GM18907 (cell line): ENCODE measurements at regions not wholly inside any gene's neighbourhood (a gene's known extent, or its start where the extent isn't known, plus 50 kb on each side); places are given as distances from the start of the nearest gene placed in this dataset.
"Not testable (repeated sequence)": the region's sequence is repeated elsewhere in the genome, so short reads cannot be mapped to it uniquely, and the experiment has no call there.

Experiments
- ATAC-seq: cut with Tn5 transposase; IDR thresholded peaks from one replicate; pipeline ENCODE4 v1.9.1; 2021; ENCODE audit warnings: mild to moderate bottlenecking, moderate library complexity; ENCODE audit not compliant: unreplicated experiment

DNA sequence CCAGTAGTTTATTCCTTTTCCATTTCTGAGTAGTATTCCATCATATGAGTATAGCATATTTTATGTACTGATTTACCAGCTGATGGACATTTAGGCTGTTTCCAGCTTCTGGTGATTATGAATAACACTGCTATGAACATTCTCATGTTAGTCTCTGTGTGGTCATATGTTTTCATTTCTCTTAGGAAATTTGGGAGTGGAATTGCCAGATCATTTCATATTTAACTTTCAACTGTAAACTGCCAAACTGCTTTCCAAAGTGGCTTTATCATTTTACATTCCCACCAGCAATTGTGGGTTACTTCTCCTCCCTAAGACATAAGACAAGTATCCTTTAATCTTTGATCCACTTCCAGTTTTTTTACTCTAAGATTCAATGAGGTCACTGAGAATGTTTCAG is 85.7 kb upstream of the RALGPS2 start:
- no peak for ATAC-seq

GRCh38 chr1:178642282-178642681 is 82.8 kb upstream of the RALGPS2 start:
- no peak for ATAC-seq

DNA sequence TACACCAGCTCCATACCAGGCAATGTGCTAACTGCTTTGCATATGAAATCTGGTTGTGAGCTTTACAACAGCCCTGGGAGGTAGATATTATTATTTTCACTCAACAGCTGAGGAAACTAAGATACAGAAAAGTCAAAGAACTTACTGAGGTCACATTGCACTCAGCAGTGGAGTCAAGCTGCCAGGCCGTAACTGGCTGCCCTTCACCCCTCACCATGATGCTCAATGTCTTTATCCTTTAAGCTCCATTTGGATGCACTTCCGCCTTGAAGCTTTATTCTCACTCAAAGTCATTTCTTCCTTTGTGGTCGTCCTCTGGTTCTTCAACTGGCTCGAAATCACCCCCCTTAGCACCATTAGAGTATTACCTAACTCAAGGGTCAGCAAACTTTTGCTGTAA is 81.7 kb upstream of the RALGPS2 start:
- no peak for ATAC-seq

DNA sequence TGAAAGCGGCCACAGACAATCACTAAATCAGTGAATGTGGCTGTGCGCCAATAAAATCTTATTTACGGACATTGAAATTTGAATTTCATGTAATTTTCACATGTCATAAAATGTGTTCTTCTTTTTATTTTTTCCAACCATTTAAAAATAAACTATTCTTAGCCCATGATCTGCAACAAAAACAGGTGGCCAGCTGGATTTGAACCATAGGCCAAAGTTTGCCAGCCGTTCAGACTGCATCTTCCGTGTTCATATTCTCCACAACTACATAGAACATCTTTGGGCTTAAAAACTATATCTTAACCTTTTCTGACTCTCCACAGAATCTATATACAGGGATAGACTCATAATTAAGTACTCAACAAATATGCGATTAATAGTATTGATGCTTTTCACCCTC is 81.2 kb upstream of the RALGPS2 start:
- no peak for ATAC-seq

DNA sequence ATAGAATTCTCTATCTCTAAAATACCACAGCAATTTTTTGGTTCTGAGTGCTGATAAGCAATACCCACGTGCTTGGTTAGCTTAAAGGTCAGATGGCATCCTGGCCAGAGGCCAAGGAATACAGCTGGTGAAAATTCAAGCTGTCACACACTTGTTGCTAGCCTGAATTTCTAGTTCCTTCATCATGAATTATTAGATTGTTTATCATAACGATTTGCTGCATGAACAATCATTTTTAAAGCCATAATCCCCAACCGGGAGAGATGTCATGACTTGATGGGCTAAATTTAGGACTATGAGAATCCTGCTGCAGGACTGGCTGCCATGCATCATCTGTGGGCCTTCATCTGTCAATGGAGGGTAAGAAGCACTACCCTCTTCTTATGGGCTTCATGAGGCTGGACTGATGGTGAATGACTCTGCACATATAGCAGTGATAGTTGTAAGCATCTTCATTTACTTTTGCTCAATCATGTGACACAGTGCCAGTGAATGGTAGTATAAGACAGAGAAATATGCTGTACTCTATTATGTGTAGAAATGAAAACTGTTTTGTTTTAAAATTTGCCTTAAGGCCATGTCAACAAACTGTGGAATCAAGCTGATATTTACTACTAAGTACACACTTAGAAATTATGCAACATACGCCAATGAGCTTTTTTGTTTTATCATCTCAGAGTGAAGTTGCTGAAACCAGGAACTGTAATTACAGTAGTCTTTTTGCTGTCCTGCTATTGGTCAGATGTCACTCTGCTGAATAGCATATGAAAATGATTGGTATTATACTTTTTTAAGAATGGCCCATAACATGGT is 80.5 kb upstream of the RALGPS2 start:
- no peak for ATAC-seq

DNA sequence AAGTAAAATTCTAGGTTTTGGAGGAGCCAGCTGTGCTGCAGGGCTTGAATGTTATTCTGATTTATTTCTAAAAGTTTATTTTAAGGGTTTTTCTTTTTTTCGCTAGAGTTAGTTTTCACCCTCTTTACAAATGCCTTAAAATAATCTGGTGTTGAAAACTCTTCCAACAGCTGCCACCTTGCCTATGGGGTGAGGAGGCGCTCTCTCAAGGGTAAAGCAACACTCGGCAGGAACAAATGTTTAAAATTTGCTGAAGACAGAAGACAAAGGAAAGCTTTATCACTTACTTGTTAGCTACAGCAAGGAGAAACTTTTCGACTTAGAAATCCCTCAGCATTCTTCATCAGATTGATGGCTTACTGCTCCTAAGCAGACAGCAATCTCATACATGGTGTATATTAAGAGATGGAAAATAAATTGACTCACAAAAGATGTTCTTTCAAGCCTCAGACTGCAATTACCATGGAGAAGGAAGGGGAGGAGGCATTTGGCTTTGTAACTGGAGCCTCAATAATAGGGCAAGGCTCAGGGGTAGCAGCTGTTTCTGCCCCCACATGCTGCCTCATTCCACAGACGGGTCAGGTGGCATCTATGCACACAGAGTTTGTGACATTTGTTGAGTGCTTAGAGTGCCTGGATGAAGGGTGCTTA is 79.8 kb upstream of the RALGPS2 start:
- no peak for ATAC-seq

GRCh38 chr1:178645808-178646200 is 79.2 kb upstream of the RALGPS2 start:
- ATAC-seq = no peak

GRCh38 chr1:178646821-178647220 is 78.2 kb upstream of the RALGPS2 start:
- no peak for ATAC-seq

- no peak for ATAC-seq
Observed at GRCh38 chr1:178648151-178648550, 76.9 kb upstream of the RALGPS2 start.

- ATAC-seq = no peak
Observed at GRCh38 chr1:178649582-178650350, 75.3 kb upstream of the RALGPS2 start.

DNA sequence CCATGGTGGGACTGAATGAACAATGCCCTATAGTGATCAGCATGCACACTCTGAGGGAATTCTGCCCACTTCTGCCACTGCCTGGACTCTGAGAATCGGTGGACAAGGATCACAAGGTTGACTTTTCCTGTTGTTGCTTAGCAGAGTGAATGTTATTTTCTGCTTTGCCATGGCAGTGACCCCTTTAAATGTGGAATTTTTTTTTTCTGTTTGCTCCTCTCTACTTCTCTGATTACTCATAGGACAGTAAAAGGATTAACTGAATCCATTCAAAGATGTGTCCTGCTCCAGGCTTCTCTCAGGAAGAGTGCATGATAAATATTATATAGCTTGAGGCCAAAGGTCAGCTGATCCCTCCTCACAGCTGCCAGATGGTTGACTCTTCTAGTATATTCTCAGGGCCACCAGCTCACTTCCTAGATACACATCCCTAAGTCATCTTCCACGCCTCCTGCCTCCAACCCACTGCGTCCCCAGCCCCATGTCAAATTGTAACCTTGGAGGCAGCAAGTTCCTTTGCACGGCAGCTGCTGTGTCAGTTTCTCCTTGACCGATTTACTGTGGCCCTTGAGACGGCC is 74.0 kb upstream of the RALGPS2 start:
- no peak for ATAC-seq

GRCh38 chr1:178651742-178652141 is 73.3 kb upstream of the RALGPS2 start:
- no peak for ATAC-seq

- ATAC-seq = no peak
Observed at GRCh38 chr1:178652506-178653490, 72.2 kb upstream of the RALGPS2 start.

DNA sequence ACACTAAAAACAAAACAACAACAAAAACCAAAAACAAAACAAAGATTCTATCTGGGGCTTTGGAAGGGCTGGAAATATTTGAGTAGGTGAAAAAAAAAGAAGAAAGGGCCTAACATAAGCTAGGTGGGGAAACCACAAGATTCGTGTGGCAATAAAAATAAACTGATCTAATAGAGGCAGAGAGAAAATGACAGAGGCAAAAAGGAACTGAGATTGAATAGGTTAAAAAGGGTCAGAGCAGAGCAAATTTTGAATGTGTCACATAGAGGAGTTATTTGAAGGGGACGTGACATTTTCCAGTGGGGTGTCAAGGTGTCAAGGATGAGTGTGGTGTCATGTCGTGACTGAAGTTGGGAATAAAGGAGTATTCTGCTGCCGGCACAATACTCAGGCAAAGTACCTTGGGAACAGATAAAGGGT is 65.2 kb upstream of the RALGPS2 start:
- peak; percentile 68 for ATAC-seq

DNA sequence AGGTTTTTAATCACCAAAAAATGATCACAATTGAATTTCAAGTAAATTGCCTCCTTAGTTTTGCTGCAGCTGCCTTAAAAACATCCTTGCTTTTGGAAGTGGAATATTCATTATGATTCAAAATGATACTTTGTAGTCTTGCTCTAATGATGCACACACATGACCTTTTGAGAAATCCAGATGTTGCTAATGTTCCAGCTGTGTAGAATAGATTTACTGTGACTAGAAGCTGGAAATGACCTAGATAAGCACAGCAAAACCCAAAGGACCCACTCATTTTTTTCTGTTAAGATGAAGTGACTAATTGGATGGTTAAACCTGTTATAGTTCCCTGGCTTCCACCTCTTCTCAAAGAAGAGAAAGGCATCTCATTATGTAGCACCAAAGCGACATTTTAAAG is 64.6 kb upstream of the RALGPS2 start:
- ATAC-seq = no peak

GRCh38 chr1:178664278-178664677 is 60.8 kb upstream of the RALGPS2 start:
- peak; percentile 83 for ATAC-seq

- ATAC-seq = no peak
Observed at GRCh38 chr1:178665579-178665978, 59.5 kb upstream of the RALGPS2 start.

- ATAC-seq = not testable (repeated sequence)
Observed at GRCh38 chr1:178666891-178667290, 58.2 kb upstream of the RALGPS2 start.

- no peak for ATAC-seq
Observed at GRCh38 chr1:178672434-178672833, 52.6 kb upstream of the RALGPS2 start.

DNA sequence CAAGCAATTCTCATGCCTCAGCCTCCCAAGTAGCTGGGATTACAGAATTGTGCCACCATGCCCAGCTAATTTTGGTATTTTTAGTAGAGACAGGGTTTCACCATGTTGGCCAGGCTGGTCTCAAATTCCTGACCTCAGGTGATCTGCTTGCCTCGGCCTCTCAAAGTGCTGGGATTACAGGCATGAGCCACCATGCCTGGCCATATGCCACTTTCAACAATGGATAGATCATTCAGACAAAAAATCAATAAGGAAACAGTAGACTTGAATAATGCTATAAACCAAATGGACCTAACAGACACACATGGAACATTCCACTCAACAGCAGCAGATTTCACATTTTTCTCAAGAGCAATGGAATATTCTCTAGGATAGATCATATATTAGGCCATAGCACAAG is 50.5 kb upstream of the RALGPS2 start:
- not testable (repeated sequence) for ATAC-seq
